ENCODE measurements at regions not wholly inside any gene's neighbourhood (a gene's known extent, or its start where the extent isn't known, plus 50 kb on each side); places are given as distances from the start of the nearest gene placed in this dataset.
A peak's percentile ranks its signal among the peaks of the same experiment; 100 is the strongest.

DNA sequence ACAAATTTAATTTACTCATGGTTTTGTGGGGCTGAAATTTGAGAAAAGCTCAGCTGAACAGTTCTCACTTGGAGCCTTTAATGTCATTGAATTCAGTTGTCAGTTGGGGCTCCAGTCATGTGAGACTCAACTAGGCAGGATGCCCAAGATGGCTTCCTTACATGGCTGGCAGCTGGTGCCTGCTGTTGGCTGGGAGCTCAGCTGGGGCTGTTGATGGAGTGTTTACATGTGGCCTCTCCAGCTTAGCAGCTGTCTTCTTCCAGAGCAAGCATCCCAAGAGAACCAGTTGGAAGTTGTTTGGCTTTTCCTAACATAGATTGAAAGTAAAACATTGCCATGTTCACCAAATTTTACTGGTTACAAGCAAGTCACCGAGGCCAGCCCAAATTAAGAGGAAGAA lies 81.8 kb upstream of the KCNA3 start:
- FAIRE-seq: no peak
- WGBS, 3 donors: 79 to 87% (median 83%) methylated on average over 1 of the region's 1 CpG
- no peak for DNase-seq
- no peaks in the 10 kb centered on the region for H3K9me3 ChIP-seq (ENCODE audit: control insufficient read depth in 2 of 2, insufficient read depth in 1 of 2, low read depth in 1 of 2, low read length in 1 of 2)
- no peak overlapping the region for H3K4me3 ChIP-seq (ENCODE audit: low read depth in 1 of 3, low read length in 3 of 3)
- H3K36me3 ChIP-seq (ENCODE audit: control insufficient read depth in 3 of 3, insufficient read depth in 2 of 3, low read depth in 1 of 3, low read length in 3 of 3): no peaks in the 10 kb centered on the region
- no peak overlapping the region for H3K27ac ChIP-seq (ENCODE audit: low read depth in 1 of 3, low read length in 2 of 3)
- no peaks in the 10 kb centered on the region for H3K4me1 ChIP-seq (ENCODE audit: control insufficient read depth in 3 of 3, insufficient read depth in 2 of 3, low read depth in 1 of 3, low read length in 2 of 3)
- peaks cover 0 to 6% (median 0%) of the 10 kb centered on the region in 3 donors for H3K27me3 ChIP-seq (ENCODE audit: control insufficient read depth in 3 of 3, insufficient read depth in 3 of 3, low read length in 3 of 3)

DNA sequence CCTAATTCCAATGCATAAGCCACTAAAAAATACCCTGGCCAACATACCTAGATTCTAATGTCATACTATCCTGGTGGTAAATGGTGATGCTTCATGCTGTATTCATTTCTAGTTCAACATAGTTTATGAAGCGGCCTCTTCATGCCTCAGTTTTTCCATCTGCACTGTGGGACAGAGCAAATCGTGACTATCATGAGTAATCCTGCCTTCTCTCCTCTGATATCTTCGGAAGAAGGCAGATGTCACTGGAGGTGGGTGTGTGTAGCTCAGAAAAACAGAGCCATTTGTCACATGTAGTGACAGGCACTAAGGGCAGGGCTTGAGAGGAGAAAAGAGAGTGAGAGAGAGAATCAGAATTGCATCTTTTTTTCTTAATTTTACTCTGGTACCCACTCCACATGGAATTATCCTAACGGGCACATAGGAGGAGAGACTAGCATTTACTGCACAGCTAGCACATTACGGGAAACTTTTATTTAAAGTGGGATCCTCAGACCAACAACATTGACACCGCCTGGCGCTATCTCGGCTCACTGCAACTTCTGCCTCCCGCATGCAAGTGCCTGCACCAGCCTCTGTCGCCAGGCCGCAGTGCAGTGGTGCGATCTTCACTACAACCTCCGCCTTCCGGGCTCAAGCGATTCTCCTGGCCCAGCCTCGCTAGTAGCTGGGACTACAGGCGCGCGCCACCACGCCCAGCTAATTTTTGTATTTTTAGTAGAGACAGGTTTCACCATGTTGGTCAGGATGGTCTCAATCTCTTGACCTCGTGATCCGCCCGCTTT lies 78.4 kb upstream of the KCNA3 start:
- H3K9me3 ChIP-seq (ENCODE audit: control insufficient read depth in 2 of 2, insufficient read depth in 1 of 2, low read depth in 1 of 2, low read length in 1 of 2): no peaks in the 10 kb centered on the region
- no peak overlapping the region for H3K4me3 ChIP-seq (ENCODE audit: low read depth in 1 of 3, low read length in 3 of 3)
- peaks cover 0 to 6% (median 0%) of the 10 kb centered on the region in 3 donors for H3K27me3 ChIP-seq (ENCODE audit: control insufficient read depth in 3 of 3, insufficient read depth in 3 of 3, low read length in 3 of 3)
- 86 to 91% (median 90%) methylated on average over 23 of the region's 23 CpGs for WGBS, 3 donors
- FAIRE-seq (no peak), DNase-seq (no peak)
- no peaks in the 10 kb centered on the region for H3K36me3 ChIP-seq (ENCODE audit: control insufficient read depth in 3 of 3, insufficient read depth in 2 of 3, low read depth in 1 of 3, low read length in 3 of 3)
- H3K4me1 ChIP-seq (ENCODE audit: control insufficient read depth in 3 of 3, insufficient read depth in 2 of 3, low read depth in 1 of 3, low read length in 2 of 3): no peaks in the 10 kb centered on the region
- no peak overlapping the region for H3K27ac ChIP-seq (ENCODE audit: low read depth in 1 of 3, low read length in 2 of 3)

DNA sequence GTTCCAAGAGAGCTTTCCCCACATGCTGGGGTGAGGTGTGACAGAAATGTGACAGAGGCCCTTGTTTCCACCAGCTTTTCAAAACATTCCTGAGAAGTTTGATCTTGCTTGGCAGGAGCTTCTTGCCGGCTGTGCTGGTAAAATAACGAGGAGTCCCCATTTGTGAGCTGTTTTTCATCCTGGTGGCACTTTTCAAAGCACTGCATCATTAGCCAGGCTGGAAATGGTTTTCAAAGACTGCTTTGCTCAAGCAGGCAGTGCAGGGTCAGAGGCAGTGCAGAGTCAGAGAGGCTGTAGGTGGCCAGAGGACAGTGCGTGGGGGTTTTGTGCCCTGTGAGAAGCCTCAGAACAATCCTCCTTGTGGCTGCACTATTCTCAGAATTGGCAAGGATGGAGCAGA lies 75.8 kb upstream of the KCNA3 start:
- Histone ChIP-seq H3K4me1 (ENCODE audit: control insufficient read depth in 3 of 3, insufficient read depth in 2 of 3, low read depth in 1 of 3, low read length in 2 of 3) (no peaks in the 10 kb centered on the region), H3K27me3 (ENCODE audit: control insufficient read depth in 3 of 3, insufficient read depth in 3 of 3, low read length in 3 of 3) (peaks cover 0 to 3% (median 0%) of the 10 kb centered on the region in 3 donors), H3K27ac (ENCODE audit: low read depth in 1 of 3, low read length in 2 of 3) (no peak overlapping the region), H3K36me3 (ENCODE audit: control insufficient read depth in 3 of 3, insufficient read depth in 2 of 3, low read depth in 1 of 3, low read length in 3 of 3) (no peaks in the 10 kb centered on the region), H3K9me3 (ENCODE audit: control insufficient read depth in 2 of 2, insufficient read depth in 1 of 2, low read depth in 1 of 2, low read length in 1 of 2) (no peaks in the 10 kb centered on the region), H3K4me3 (ENCODE audit: low read depth in 1 of 3, low read length in 3 of 3) (no peak overlapping the region)
- no peak for DNase-seq
- FAIRE-seq: no peak
- WGBS, 3 donors: 24 to 38% (median 28%) methylated on average over 3 of the region's 3 CpGs

DNA sequence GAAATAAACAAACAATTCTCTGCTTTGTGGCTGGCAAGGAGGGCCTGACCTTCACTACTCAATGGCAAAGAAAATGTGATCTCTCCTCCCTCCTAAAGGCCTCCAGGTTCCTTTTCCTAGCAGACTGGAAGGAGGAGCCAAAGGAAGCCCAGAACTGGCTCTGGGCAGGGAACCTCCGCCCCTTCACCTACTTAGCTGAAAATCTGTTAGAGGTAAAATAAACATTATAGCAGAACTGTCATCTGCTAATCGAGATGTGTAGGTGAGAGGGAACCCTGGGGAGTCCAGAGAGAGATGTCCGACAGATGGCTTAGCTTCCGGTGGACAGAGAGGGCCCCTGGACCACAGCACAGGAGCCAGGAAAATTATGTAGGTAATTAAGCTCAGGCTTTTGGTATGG lies 75.2 kb upstream of the KCNA3 start:
- peaks cover 0 to 3% (median 0%) of the 10 kb centered on the region in 3 donors for H3K27me3 ChIP-seq (ENCODE audit: control insufficient read depth in 3 of 3, insufficient read depth in 3 of 3, low read length in 3 of 3)
- whole genome bisulfite sequencing, 3 donors: 42 to 59% (median 57%) methylated on average over 4 of the region's 4 CpGs
- no peak overlapping the region for H3K27ac ChIP-seq (ENCODE audit: low read depth in 1 of 3, low read length in 2 of 3)
- FAIRE-seq (no peak), DNase-seq (no peak)
- H3K36me3 ChIP-seq (ENCODE audit: control insufficient read depth in 3 of 3, insufficient read depth in 2 of 3, low read depth in 1 of 3, low read length in 3 of 3): no peaks in the 10 kb centered on the region
- no peaks in the 10 kb centered on the region for H3K4me1 ChIP-seq (ENCODE audit: control insufficient read depth in 3 of 3, insufficient read depth in 2 of 3, low read depth in 1 of 3, low read length in 2 of 3)
- no peaks in the 10 kb centered on the region for H3K9me3 ChIP-seq (ENCODE audit: control insufficient read depth in 2 of 2, insufficient read depth in 1 of 2, low read depth in 1 of 2, low read length in 1 of 2)
- H3K4me3 ChIP-seq (ENCODE audit: low read depth in 1 of 3, low read length in 3 of 3): no peak overlapping the region

DNA sequence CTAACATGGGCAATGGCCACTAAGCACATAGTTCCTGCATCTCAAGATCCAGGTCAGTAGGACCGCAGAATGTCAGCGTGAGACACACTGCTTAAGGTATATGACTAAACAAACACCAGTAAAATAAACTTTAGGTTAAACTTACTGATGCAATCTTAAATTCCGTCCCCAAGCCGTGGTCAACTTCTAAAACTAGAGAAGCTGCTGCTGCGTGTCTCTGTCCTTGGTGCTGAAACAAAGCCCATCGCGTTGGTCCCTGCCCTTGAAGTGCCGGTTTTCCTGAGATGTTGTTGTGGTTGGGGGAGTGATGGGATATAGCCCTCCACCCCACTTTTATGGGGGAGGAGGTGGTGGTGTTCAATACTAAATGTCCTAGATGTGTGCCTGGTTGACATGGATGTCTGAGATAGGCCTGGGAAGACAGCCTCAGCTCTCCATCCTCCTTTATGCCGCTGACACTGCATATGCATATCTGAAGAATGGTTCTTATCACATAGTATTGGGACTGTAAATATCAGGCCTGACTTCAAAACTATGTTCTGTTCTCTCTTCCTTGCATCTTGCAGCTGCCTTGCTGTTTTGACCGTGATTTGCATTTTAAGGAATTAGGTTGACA lies 72.0 kb upstream of the KCNA3 start:
- Histone ChIP-seq H3K27ac (ENCODE audit: low read depth in 1 of 3, low read length in 2 of 3) (no peak overlapping the region), H3K4me3 (ENCODE audit: low read depth in 1 of 3, low read length in 3 of 3) (no peak overlapping the region), H3K36me3 (ENCODE audit: control insufficient read depth in 3 of 3, insufficient read depth in 2 of 3, low read depth in 1 of 3, low read length in 3 of 3) (no peaks in the 10 kb centered on the region), H3K27me3 (ENCODE audit: control insufficient read depth in 3 of 3, insufficient read depth in 3 of 3, low read length in 3 of 3) (no peaks in the 10 kb centered on the region), H3K9me3 (ENCODE audit: control insufficient read depth in 2 of 2, insufficient read depth in 1 of 2, low read depth in 1 of 2, low read length in 1 of 2) (no peaks in the 10 kb centered on the region), H3K4me1 (ENCODE audit: control insufficient read depth in 3 of 3, insufficient read depth in 2 of 3, low read depth in 1 of 3, low read length in 2 of 3) (no peaks in the 10 kb centered on the region)
- WGBS, 3 donors: 21% methylated on average over 10 of the region's 10 CpGs
- FAIRE-seq (no peak), DNase-seq (peak; percentile 10 to 66)

DNA sequence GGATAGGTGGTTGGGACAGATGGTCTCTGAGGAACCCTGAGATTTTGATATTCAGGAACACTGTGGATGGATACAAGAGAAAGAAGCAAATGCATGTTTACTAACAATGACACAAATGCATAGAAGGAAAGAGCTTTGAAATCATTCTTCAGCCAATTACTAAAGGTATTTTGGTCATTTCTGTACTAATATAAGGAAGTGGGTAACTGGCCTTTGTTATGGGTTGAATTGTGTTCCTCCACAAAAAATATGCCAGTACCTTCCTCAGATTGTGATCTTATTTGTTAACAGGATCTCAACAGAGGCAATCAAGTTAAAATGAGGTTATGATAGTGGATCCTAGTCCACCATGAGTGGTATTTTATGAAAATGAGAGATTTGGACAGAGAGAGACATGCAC lies 68.7 kb upstream of the KCNA3 start:
- FAIRE-seq: no peak
- H3K4me1 ChIP-seq (ENCODE audit: control insufficient read depth in 3 of 3, insufficient read depth in 2 of 3, low read depth in 1 of 3, low read length in 2 of 3): no peaks in the 10 kb centered on the region
- DNase-seq: no peak
- H3K4me3 ChIP-seq (ENCODE audit: low read depth in 1 of 3, low read length in 3 of 3): no peak overlapping the region
- no peaks in the 10 kb centered on the region for H3K9me3 ChIP-seq (ENCODE audit: control insufficient read depth in 2 of 2, insufficient read depth in 1 of 2, low read depth in 1 of 2, low read length in 1 of 2)
- no peaks in the 10 kb centered on the region for H3K36me3 ChIP-seq (ENCODE audit: control insufficient read depth in 3 of 3, insufficient read depth in 2 of 3, low read depth in 1 of 3, low read length in 3 of 3)
- H3K27ac ChIP-seq (ENCODE audit: low read depth in 1 of 3, low read length in 2 of 3): no peak overlapping the region
- H3K27me3 ChIP-seq (ENCODE audit: control insufficient read depth in 3 of 3, insufficient read depth in 3 of 3, low read length in 3 of 3): no peaks in the 10 kb centered on the region

DNA sequence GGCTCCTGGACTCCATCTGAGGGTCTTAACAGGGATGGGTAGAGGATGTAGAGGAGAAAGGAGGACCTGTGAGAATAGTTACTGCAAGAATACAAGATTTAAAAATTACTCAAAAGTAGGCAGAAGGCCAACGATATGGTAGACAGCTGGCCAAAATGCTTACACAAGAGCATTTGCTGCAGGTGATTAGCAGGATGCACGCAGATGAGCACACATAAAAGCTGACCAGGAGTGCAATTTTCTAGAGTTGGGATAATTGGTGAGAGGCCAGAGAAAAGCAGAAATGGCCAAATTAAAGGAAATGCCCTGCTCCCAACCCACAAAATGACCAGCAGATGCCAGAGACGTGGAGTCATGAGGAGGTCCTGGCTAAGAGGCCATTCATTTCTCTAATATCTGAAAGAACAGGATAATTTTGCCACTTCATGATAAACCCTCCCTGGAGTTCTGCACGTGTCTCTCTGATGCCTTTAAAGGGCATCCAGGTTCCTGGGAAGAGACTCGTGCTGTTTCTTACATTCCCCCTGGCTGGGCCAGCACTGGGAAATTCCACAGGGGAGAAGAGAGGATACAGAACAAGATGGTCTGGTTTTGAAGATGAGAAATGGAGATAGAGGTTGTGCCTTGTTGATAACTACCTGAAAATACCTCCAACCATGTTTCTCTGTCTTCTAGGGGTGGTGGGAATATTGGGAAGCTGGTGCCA lies 62.3 kb upstream of the KCNA3 start:
- peaks cover 0 to 5% (median 0%) of the 10 kb centered on the region in 3 donors for H3K27me3 ChIP-seq (ENCODE audit: control insufficient read depth in 3 of 3, insufficient read depth in 3 of 3, low read length in 3 of 3)
- no peak overlapping the region for H3K4me3 ChIP-seq (ENCODE audit: low read depth in 1 of 3, low read length in 3 of 3)
- WGBS, 3 donors: 53 to 70% (median 62%) methylated on average over 5 of the region's 5 CpGs
- H3K36me3 ChIP-seq (ENCODE audit: control insufficient read depth in 3 of 3, insufficient read depth in 2 of 3, low read depth in 1 of 3, low read length in 3 of 3): no peaks in the 10 kb centered on the region
- H3K27ac ChIP-seq (ENCODE audit: low read depth in 1 of 3, low read length in 2 of 3): no peak overlapping the region
- DNase-seq (no peak), FAIRE-seq (no peak)
- no peaks in the 10 kb centered on the region for H3K9me3 ChIP-seq (ENCODE audit: control insufficient read depth in 2 of 2, insufficient read depth in 1 of 2, low read depth in 1 of 2, low read length in 1 of 2)
- no peaks in the 10 kb centered on the region for H3K4me1 ChIP-seq (ENCODE audit: control insufficient read depth in 3 of 3, insufficient read depth in 2 of 3, low read depth in 1 of 3, low read length in 2 of 3)

DNA sequence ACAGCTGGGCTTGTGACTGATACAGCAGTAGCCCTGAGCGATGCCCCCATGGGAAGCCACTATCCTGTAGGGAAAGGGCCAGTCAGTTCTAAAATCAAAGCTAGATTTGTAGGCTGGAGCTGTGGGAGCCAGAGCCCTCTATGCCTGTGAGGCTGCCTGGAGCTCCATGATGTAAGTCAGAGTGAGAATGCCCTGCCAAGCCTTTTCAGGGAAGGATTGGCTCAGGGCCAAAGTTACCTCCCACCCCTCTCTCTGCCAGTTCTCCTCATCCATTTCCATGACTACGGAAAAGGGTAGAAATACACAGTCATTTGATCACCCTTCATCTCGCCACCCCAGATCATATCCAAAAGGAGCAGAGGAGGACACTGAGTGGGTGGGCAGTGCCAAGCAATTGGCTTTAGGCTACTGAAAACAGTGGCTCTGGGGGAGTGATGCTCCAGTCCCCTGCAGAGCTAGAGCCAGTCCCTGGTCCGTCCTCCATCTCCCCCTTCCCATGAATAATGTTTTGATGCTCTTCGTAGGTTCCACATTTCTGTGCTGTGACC lies 59.5 kb upstream of the KCNA3 start:
- DNase-seq (no peak), FAIRE-seq (no peak)
- H3K27ac ChIP-seq (ENCODE audit: low read depth in 1 of 3, low read length in 2 of 3): no peak overlapping the region
- H3K4me1 ChIP-seq (ENCODE audit: control insufficient read depth in 3 of 3, insufficient read depth in 2 of 3, low read depth in 1 of 3, low read length in 2 of 3): no peaks in the 10 kb centered on the region
- no peaks in the 10 kb centered on the region for H3K9me3 ChIP-seq (ENCODE audit: control insufficient read depth in 2 of 2, insufficient read depth in 1 of 2, low read depth in 1 of 2, low read length in 1 of 2)
- no peak overlapping the region for H3K4me3 ChIP-seq (ENCODE audit: low read depth in 1 of 3, low read length in 3 of 3)
- peaks cover 0 to 5% (median 0%) of the 10 kb centered on the region in 3 donors for H3K27me3 ChIP-seq (ENCODE audit: control insufficient read depth in 3 of 3, insufficient read depth in 3 of 3, low read length in 3 of 3)
- 69 to 76% (median 73%) methylated on average over 5 of the region's 5 CpGs for WGBS, 3 donors
- no peaks in the 10 kb centered on the region for H3K36me3 ChIP-seq (ENCODE audit: control insufficient read depth in 3 of 3, insufficient read depth in 2 of 3, low read depth in 1 of 3, low read length in 3 of 3)
